Rectal smooth muscle tissue (tissue), 1 donor: ENCODE measurements at regions not wholly inside any gene's neighbourhood (a gene's known extent, or its start where the extent isn't known, plus 50 kb on each side); places are given as distances from the start of the nearest gene placed in this dataset.
"Not testable (repeated sequence)": the region's sequence is repeated elsewhere in the genome, so short reads cannot be mapped to it uniquely, and the experiment has no call there.

ENCODE experiments used
- H3K27ac ChIP-seq: one replicate; pipeline ENCODE4 v1.7.0; 2013; ENCODE audit warnings: low read depth, low read length, inconsistent platforms
- H3K27me3 ChIP-seq: one replicate; pipeline ENCODE4 v1.7.0; 2013; ENCODE audit warnings: low read length; ENCODE audit not compliant: control insufficient read depth, insufficient read depth
- H3K36me3 ChIP-seq: one replicate; pipeline ENCODE4 v1.7.0; 2013; ENCODE audit warnings: low read length; ENCODE audit not compliant: control insufficient read depth, insufficient read depth
- H3K4me1 ChIP-seq: one replicate; pipeline ENCODE4 v1.7.0; 2013; ENCODE audit warnings: low read length; ENCODE audit not compliant: control insufficient read depth, insufficient read depth
- H3K4me3 ChIP-seq: one replicate; pipeline ENCODE4 v1.7.0; 2013; ENCODE audit warnings: low read length
- H3K9ac ChIP-seq: one replicate; pipeline ENCODE4 v1.7.0; 2013; ENCODE audit warnings: low read length

DNA sequence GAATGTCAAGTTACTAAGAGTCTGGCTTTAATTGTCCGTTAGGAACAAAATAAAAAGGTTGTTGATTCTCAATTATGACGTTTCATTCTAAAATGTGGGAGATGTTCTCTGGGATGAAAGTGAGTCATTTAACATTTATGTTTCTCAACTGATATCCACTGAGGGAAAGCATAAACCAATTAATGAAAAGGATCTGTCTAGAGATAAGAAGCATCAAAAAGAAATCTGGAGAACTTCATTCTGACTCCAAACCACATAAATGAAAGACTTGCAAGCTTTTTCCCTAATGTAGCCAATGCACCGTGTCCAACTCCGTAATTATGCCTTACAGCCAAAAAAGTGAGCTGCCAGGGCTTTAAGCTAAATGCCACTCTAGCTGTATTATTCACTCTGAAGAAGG is 654.2 kb downstream of the TLE1 start:
- Histone ChIP-seq H3K4me3 (no peak overlapping the region), H3K27me3 (no peaks in the 10 kb centered on the region), H3K4me1 (no peaks in the 10 kb centered on the region), H3K9ac (no peak overlapping the region), H3K27ac (no peak overlapping the region), H3K36me3 (no peaks in the 10 kb centered on the region)

DNA sequence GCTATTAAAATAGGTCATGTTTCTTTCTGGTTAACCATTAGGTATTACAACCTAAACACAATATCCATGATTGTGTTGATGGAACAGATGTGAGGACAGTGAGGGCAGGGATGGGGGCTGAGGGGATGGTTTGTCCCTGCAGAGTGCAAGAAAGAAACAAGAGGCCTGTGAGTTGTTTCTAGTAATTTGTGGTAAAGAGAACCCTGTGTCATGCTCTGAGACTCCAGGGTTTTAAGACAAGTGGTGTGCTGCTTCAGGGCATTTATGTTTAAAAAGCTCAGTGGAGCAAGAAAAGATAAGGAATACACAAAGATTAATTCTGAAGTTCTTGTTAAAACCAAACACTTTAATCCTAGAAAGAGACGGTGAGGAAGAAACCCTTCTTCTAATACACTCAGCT is 656.5 kb downstream of the TLE1 start:
- Histone ChIP-seq H3K27ac (no peak overlapping the region), H3K36me3 (no peaks in the 10 kb centered on the region)

DNA sequence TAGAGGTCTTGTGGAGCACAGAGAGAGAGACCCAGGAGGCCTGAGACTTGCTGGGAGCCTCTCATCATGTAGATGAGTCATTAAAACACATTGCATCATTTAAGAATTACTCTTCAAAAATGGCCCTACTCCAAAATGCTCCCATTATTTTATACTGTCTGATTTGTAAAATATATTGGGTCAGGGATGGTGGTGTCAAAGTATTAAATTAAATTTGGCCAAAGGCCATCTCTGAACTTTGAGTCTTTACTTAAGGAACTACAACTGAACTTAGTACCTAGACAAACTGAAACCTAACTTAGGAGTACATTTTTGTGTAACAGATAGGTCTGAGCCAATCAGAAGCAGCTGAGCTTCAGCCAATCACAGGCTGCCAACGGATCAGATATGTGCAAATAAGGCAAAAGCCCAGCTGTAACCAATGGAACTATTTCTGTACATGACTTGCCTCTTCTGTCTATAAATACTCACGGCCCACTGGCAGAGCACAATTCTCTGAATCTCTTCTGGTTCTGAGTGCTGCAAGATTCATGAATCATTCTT is 657.2 kb downstream of the TLE1 start:
- no peaks in the 10 kb centered on the region for H3K4me1 ChIP-seq
- H3K27me3 ChIP-seq = no peaks in the 10 kb centered on the region
- H3K36me3 ChIP-seq = no peaks in the 10 kb centered on the region
- no peak overlapping the region for H3K4me3 ChIP-seq
- no peak overlapping the region for H3K9ac ChIP-seq
- no peak overlapping the region for H3K27ac ChIP-seq

More for the DNA sequence above, 656.5 kb downstream of the TLE1 start:
- Histone ChIP-seq H3K4me3 (no peak overlapping the region), H3K9ac (no peak overlapping the region), H3K27me3 (no peaks in the 10 kb centered on the region), H3K4me1 (no peaks in the 10 kb centered on the region)

DNA sequence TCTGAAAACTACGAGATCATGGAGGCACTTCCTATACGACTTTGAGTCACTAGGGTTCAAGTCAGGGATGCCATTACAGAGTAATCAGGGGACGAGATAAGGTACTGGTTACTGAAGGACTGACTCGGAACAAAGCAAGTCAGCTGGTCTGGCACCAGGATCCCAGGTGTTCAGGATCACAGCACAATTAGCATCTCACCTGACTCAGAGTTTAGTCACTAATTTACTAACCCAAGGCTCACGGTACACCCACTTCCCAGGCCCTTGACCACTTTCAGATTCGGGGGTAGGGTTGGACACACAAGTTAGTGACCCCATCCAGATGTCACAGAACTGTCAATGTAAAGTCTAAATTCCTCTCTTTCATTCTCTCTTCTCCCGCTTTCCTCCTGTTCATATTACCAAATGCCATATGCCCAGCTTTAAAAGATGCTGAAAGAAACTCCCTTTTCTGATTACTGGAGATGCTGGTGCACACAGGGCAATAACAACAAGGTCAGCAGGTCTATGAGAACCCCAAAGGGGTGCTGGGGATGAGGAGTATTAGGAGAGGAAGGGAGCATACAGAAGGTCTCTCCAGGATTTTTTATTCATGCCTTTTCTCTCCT is 657.8 kb downstream of the TLE1 start:
- Histone ChIP-seq H3K27me3 (no peaks in the 10 kb centered on the region), H3K27ac (no peak overlapping the region), H3K4me3 (no peak overlapping the region)

DNA sequence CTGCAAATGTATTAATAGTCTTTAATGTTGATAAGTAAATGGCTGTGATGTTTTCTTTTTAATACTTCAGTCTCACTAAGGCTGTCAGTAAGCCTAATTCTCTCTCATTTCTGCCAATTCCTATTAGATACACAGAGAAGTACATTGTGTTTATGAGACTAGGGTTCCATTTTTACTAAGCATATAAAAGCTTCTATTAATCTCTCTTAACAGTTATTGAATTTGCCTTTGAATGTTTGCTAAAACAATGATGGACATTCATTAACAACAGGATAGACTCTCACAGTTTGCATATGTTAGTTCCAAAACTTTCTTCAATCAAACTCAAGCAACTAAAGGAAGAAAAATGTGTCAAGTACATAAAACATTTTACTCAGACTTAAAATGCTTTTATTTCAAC is 659.3 kb downstream of the TLE1 start:
- Histone ChIP-seq H3K4me1 (no peaks in the 10 kb centered on the region), H3K9ac (no peak overlapping the region), H3K36me3 (no peaks in the 10 kb centered on the region), H3K27ac (no peak overlapping the region), H3K4me3 (no peak overlapping the region), H3K27me3 (no peaks in the 10 kb centered on the region)

More for the DNA sequence above, 657.8 kb downstream of the TLE1 start:
- Histone ChIP-seq H3K9ac (no peak overlapping the region), H3K4me1 (no peaks in the 10 kb centered on the region), H3K36me3 (no peaks in the 10 kb centered on the region)

DNA sequence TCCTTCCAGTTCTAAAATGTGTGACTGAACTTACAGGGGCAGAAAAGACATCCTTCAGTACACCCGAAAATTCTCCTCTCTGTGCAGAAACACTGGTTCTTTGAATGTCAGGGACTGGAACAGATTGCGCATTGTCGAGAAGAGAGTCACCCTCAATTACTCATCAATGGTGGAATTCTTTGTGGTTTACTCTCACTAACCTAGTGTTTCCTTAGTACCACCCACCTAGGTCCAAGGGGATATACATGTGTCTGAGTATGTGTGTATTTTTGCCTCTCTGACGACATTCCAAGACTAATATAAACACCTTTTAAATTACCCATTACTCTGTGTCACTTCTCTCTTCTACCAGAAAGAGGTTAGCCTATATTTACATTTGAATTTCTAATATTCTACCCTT is 660.8 kb downstream of the TLE1 start:
- Histone ChIP-seq H3K4me1 (no peaks in the 10 kb centered on the region), H3K36me3 (no peaks in the 10 kb centered on the region), H3K9ac (no peak overlapping the region), H3K27ac (no peak overlapping the region), H3K4me3 (no peak overlapping the region), H3K27me3 (no peaks in the 10 kb centered on the region)

DNA sequence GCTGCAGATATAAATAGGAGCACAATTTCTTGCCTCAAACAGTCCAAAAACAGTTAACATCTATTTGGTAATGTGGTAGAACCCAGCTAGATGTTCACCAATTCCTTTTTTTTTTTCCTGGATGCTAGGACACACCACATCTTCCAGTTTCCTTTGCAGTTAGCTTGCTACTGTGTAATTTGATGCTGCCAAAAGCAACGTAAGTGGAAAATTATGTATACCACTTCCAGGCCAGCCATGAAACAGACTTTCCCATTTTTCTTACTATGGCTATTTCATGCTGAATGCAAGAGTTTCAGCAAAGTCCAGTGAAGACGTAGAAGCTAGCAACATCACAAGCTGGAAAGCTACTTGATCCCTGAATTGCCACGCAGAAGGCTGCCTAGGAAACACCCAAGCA is 667.2 kb downstream of the TLE1 start:
- H3K27ac ChIP-seq = no peak overlapping the region
- no peak overlapping the region for H3K4me3 ChIP-seq
- H3K9ac ChIP-seq = no peak overlapping the region
- H3K4me1 ChIP-seq = no peaks in the 10 kb centered on the region
- no peaks in the 10 kb centered on the region for H3K36me3 ChIP-seq
- no peaks in the 10 kb centered on the region for H3K27me3 ChIP-seq

DNA sequence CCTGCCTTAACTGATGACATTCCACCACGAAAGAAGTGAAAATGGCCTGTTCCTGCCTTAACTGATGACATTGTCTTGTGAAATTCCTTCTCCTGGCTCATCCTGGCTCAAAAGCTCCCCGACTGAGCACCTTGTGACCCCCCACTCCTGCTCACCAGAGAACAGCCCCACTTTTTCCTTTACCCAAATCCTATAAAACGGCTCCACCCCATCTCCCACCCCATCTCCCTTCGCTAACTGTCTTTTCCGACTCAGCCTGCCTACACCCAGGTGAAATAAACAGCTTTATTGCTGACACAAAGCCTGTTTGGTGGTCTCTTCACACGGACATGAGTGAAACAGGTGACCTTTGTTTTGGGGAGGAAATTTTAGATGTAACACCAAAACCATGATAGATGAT is 674.4 kb downstream of the TLE1 start:
- not testable (repeated sequence) for H3K9ac ChIP-seq, H3K4me3 ChIP-seq, H3K27ac ChIP-seq, H3K36me3 ChIP-seq, H3K27me3 ChIP-seq, H3K4me1 ChIP-seq

DNA sequence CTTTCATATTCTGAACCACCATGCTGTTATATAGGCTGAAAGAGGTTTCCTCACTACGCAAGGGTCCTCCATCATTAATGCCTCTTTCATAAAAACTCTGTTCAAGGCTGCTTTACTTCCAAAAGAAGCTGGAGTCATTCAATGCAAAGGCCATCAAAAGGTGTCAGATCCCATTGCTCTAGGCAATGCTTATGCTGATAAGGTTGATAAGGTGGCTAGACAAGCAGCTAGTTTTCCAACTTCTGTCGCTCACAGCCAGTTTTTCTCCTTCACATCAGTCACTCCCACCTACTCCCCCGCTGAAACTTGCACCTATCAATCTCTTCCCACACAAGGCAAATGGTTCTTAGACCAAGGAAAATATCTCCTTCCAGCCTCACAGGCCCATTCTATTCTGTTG is 676.2 kb downstream of the TLE1 start:
- H3K27ac ChIP-seq, H3K9ac ChIP-seq, H3K4me1 ChIP-seq, H3K4me3 ChIP-seq, H3K27me3 ChIP-seq, H3K36me3 ChIP-seq: not testable (repeated sequence)

DNA sequence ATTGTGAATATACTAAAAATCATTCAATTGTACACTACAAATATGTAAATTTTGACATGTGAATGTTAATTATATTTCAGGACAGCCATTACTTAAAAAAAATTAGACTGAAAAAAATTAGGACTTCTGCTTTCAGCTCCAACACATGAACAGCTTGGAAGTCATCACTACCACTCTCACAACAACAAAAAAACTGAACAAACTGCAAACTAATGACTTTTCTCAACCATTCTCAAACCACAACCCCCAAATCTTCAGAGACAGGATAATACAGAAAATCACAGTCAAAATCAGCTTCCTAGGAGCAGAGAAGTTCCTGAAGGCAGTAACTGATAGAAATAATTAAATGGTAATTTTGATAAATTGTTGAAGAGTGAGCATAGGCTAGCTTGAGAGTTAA is 686.4 kb downstream of the TLE1 start:
- Histone ChIP-seq H3K27ac (no peak overlapping the region), H3K27me3 (no peaks in the 10 kb centered on the region), H3K4me1 (no peaks in the 10 kb centered on the region), H3K36me3 (no peaks in the 10 kb centered on the region), H3K4me3 (no peak overlapping the region), H3K9ac (no peak overlapping the region)

DNA sequence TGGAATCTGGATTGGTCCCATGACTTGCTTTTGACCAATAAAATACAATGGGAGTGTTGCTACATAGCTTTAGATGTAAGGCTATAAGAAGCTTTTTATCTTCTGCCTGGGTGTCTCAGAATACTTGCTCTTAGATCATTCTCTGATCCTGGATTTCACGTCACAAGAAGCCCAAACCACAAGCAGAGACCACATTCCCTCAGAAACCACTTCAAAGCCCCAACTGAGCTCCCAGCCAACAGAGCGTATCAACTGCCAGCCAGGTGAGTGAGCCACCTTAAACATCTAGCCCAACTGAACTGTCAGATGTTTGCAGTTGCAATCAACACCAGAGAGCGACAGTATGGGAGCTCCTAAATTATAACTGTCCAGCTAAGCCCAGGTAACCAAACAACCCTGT is 687.1 kb downstream of the TLE1 start:
- Histone ChIP-seq H3K27me3 (no peaks in the 10 kb centered on the region), H3K9ac (no peak overlapping the region), H3K4me3 (no peak overlapping the region), H3K36me3 (no peaks in the 10 kb centered on the region), H3K27ac (no peak overlapping the region), H3K4me1 (no peaks in the 10 kb centered on the region)

DNA sequence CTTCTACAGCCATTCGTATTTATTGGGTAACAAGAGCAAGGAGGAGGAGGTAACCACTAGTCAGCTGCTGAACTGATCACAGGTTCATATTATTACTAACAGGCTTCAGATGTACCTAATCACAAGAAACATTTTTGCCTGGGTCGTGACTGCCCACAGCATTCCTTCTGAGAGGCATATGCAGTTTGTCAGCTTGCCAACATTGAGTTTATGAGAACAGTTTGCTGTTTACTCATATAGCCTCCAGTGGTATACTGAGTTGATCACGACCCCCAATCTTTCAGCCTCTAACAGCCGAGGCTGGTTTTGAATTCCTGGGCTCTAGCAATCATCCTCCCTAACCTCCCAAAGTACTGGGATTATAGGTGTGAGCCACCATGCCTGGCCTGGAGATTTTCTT is 693.6 kb downstream of the TLE1 start:
- no peak overlapping the region for H3K9ac ChIP-seq
- H3K4me3 ChIP-seq = no peak overlapping the region
- H3K27ac ChIP-seq = no peak overlapping the region
- no peaks in the 10 kb centered on the region for H3K36me3 ChIP-seq
- no peaks in the 10 kb centered on the region for H3K27me3 ChIP-seq
- no peaks in the 10 kb centered on the region for H3K4me1 ChIP-seq

DNA sequence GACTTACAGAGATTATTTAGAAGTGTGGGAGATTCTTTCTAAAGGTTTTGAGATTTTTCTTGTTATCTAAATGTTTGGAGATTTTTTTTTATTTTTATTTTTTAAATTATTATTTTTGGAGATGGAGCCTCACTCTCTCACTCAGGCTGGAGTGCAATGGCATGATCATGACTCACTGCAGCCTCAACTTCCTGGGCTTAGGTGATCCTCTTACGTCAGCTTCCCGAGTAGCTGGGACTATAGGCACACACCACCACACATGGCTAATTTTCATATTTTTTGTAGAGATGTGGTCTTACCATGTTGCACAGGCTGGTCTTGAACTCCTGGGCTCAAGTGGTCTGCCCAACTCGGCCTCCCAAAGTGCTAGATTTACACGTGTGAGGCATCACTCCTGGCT is 694.5 kb downstream of the TLE1 start:
- H3K27me3 ChIP-seq = no peaks in the 10 kb centered on the region
- H3K36me3 ChIP-seq = no peaks in the 10 kb centered on the region
- H3K27ac ChIP-seq = no peak overlapping the region
- no peak overlapping the region for H3K9ac ChIP-seq
- no peak overlapping the region for H3K4me3 ChIP-seq
- H3K4me1 ChIP-seq = no peaks in the 10 kb centered on the region
